Heart left ventricle (tissue), 16 donors: ENCODE measurements at regions not wholly inside any gene's neighbourhood (a gene's known extent, or its start where the extent isn't known, plus 50 kb on each side); places are given as distances from the start of the nearest gene placed in this dataset.

ENCODE experiments used
- ATAC-seq, 4 donors: fragments of 200-7000 bp; cut with Tn5 transposase; one replicate each; pipeline ENCODE4 v1.9.1; 2020 to 2022; ENCODE audit warnings: moderate library complexity in 4 of 4, mild to moderate bottlenecking in 3 of 4, moderate number of reproducible peaks in 1 of 4
- DNase-seq, 5 donors: peaks; one replicate each; pipeline ENCODE4 v3.0.0-alpha.2; 2020
- H3K27ac ChIP-seq, 12 donors: fragments of 200-600 bp; sonication (generic) in 4 of 12; one replicate each; pipeline versions ENCODE4 v1.5.0 to v1.8.0; 2016 to 2022; ENCODE audit warnings: mild to moderate bottlenecking in 2 of 12
- H3K27me3 ChIP-seq, 9 donors: fragments of 200-600 bp; sonication (generic) in 2 of 9; one replicate each; pipeline versions ENCODE4 v1.5.1 to v1.8.0; 2016 to 2022; ENCODE audit warnings: mild to moderate bottlenecking in 3 of 9
- H3K36me3 ChIP-seq, 9 donors: fragments of 200-600 bp; sonication (generic) in 2 of 9; one replicate each; pipeline versions ENCODE4 v1.5.0 to v1.8.0; 2018 to 2022; ENCODE audit warnings: mild to moderate bottlenecking in 2 of 9
- H3K4me1 ChIP-seq, 12 donors: fragments of 200-600 bp; sonication (generic) in 4 of 12; one replicate each; pipeline versions ENCODE4 v1.5.0 to v1.8.0; 2016 to 2022; ENCODE audit warnings: mild to moderate bottlenecking in 3 of 12
- H3K4me3 ChIP-seq, 12 donors: fragments of 200-600 bp; sonication (generic) in 4 of 12; one replicate each; pipeline versions ENCODE4 v1.5.0 to v1.8.0; 2017 to 2022; ENCODE audit warnings: mild to moderate bottlenecking in 9 of 12, moderate library complexity in 4 of 12
- H3K9me3 ChIP-seq, 12 donors: fragments of 200-600 bp; sonication (generic) in 4 of 12; one replicate each; pipeline versions ENCODE4 v1.5.0 to v1.8.0; 2016 to 2022; ENCODE audit warnings: mild to moderate bottlenecking in 1 of 12
- POLR2A ChIP-seq, 2 donors: fragments of 450-650 bp; IDR thresholded peaks; one replicate each; pipeline ENCODE4 v1.6.1; 2017; ENCODE audit warnings: antibody characterized with exemption in 2 of 2, mild to moderate bottlenecking in 2 of 2, moderate library complexity in 2 of 2
- WGBS, 4 donors: extraction: QIAGEN DNeasy Blood & Tissue Kit in 2 of 4; methylation state at CpG; one replicate each; pipeline versions ENCODE4 v1.1.5 to v1.1.7; 2013 to 2018; 5-methylcytosine and 5-hydroxymethylcytosine counted together
- intact Hi-C, 10 donors: fragments of 100-400 bp; cut with DNase I; formaldehyde crosslinking; loops; one replicate each; pipeline versions ENCODE4 v1.11.1 to v1.14.2; 2022
- TF ChIP-seq, protein P1 (sequence below), 12 donors: fragments of 200-600 bp; sonication (generic) in 4 of 12; IDR thresholded peaks; one replicate each; pipeline versions ENCODE4 v1.5.0 to v1.8.0; 2018 to 2022; ENCODE audit warnings: antibody characterized with exemption in 12 of 12, mild to moderate bottlenecking in 5 of 12
- donor health status: ischemic (EF 13 %, LVEDD 7.1; RV severe dilation, severe dysfunction).
- donor health status: healthy with polysubstance abuse.
- donor health status: DM: no; HTN: yes; CAD: no.
- donor health status: DM: no; HTN: no; CAD: no.
- donor health status: ischemic (EF 25% LVEDD 6.9; RV normal size, moderate dysfunction).
- donor health status: ischemic (EF 25% LVEDD 5.7; RV mildly dilated, moderate dysfunction).
- donor health status: healthy.
- donor health status: DM: yes; HTN: yes; CAD: no.
- donor health status: ischemic (EF 35%, LVEDD 5.7; RV mildly dilated, moderate dysfunction).
- donor health status: nonischemic (EF 11% LVEDD 7.7; RV severe dilation, severe dysfunction).
- donor health status: DM: yes; HTN: yes; CAD: no.
- donor health status: PGD.
- donor health status: ischemic (EF 29% LVEDD 5.4; RV normal size, mild dysfunction).
- donor health status: nonischemic (EF 23%, LVEDD 6.1; RV moderate dilation, normal function).

DNA sequence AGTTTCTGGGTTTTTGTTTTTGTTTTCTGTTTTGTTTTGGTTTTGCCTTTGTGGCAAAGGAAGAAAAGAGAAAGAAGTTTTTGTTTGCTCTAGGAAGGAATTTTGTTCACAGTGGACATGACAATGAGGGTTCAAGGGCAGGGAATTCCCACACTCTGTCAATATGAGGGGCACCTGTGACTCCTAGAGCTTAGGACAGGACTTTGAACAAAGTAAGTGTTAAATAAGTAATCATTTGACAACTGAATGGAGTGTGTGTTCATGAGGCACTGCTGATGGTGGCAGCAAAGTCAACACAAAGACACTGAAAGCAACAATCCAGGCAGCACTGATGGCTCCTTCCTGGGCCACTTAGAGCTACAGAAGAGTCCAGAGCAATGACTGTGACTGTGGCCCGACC is 1381.1 kb upstream of the LRRTM3 start:
- no peak overlapping the region for H3K4me3 ChIP-seq
- WGBS, 4 donors, result 69 to 83% (median 77%) methylated on average over 1 of the region's 1 CpG
- ATAC-seq (no peak), DNase-seq (no peak)
- H3K9me3 ChIP-seq, result no peaks in the 10 kb centered on the region
- no peak overlapping the region for H3K27ac ChIP-seq
- TF ChIP-seq, protein P1, sequence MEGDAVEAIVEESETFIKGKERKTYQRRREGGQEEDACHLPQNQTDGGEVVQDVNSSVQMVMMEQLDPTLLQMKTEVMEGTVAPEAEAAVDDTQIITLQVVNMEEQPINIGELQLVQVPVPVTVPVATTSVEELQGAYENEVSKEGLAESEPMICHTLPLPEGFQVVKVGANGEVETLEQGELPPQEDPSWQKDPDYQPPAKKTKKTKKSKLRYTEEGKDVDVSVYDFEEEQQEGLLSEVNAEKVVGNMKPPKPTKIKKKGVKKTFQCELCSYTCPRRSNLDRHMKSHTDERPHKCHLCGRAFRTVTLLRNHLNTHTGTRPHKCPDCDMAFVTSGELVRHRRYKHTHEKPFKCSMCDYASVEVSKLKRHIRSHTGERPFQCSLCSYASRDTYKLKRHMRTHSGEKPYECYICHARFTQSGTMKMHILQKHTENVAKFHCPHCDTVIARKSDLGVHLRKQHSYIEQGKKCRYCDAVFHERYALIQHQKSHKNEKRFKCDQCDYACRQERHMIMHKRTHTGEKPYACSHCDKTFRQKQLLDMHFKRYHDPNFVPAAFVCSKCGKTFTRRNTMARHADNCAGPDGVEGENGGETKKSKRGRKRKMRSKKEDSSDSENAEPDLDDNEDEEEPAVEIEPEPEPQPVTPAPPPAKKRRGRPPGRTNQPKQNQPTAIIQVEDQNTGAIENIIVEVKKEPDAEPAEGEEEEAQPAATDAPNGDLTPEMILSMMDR (IDR thresholded peaks at IDR 0.05), result no peak
- TF ChIP-seq POLR2A (IDR thresholded peaks at IDR 0.05), result no peak
- H3K27me3 ChIP-seq, result no peaks in the 10 kb centered on the region
- no peaks in the 10 kb centered on the region for H3K36me3 ChIP-seq
- intact Hi-C loops, result no loop called here
- H3K4me1 ChIP-seq, result no peaks in the 10 kb centered on the region

DNA sequence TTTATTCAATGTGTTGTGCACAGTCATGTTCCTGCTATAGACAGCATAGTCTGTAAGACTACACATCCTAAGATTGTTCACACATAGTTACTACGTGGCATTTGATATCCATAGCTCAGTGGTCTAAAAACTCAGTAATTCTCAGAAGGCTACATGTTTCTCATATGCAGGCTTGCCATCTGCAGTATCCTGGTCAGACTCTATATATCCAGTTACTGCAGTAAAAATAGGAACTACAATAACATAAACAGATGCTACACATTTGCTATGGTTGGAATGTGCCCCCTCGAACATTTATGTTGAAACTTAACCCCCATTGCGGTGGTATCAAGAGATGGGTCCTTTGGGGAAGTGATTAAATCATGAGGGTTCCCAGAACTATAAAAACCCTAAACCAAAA is 1377.8 kb upstream of the LRRTM3 start:
- Histone ChIP-seq H3K27me3 (no peaks in the 10 kb centered on the region), H3K27ac (no peak overlapping the region), H3K4me1 (no peaks in the 10 kb centered on the region), H3K9me3 (no peaks in the 10 kb centered on the region), H3K36me3 (no peaks in the 10 kb centered on the region), H3K4me3 (no peak overlapping the region)
- TF ChIP-seq, protein P1 (IDR thresholded peaks at IDR 0.05), result no peak
- no peak for TF ChIP-seq POLR2A (IDR thresholded peaks at IDR 0.05)
- intact Hi-C loops, result no loop called here
- WGBS, 4 donors, result 41 to 64% (median 56%) methylated on average over 3 of the region's 3 CpGs
- ATAC-seq, result no peak
- DNase-seq, result no peak

DNA sequence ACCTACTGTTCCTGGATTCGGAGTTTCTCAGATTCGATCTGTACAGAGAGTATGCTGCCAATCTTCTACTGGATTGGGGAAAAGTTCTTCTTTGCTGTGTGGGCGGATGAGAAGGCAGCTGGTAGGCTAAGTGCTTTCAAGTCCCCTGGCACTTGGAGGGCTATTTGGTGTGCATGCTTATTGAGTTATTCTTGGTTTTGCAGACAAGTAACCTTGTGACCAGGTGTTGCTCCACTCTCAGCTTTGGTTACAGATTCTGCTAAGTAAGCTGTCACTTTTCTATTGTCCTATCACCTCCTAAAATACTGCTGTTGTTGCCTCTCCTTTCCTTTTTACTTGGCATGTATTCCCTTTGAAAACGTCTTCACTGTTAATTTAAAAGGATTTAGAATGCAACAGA is 1375.1 kb upstream of the LRRTM3 start:
- Histone ChIP-seq H3K27me3 (no peaks in the 10 kb centered on the region), H3K36me3 (no peaks in the 10 kb centered on the region), H3K4me1 (no peaks in the 10 kb centered on the region), H3K9me3 (no peaks in the 10 kb centered on the region), H3K27ac (no peak overlapping the region), H3K4me3 (no peak overlapping the region)
- intact Hi-C loops, result no loop called here
- ATAC-seq (no peak), DNase-seq (no peak)
- TF ChIP-seq POLR2A (IDR thresholded peaks at IDR 0.05), result no peak
- TF ChIP-seq, protein P1 (IDR thresholded peaks at IDR 0.05), result no peak
- WGBS, 4 donors, result 70 to 85% (median 79%) methylated on average over 4 of the region's 4 CpGs

DNA sequence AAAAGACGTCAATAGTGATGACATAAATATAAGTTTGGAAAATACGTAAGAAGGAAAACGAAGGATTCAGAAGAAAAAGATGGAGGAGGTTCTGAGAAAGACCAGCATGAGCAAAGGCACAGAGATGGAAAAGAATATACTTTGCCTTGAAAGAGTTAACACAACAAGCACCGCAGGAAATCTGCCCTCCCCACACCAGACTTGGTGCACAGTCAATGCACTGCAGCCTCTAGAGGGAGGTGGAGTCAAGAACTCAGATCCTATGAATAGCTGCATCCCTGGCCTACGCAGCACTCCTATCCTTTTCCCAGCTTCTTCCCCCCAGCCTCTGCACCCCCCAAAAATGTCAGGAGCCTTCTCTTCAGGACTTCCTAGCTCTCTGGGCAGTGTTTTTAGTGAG is 1370.6 kb upstream of the LRRTM3 start:
- no peaks in the 10 kb centered on the region for H3K36me3 ChIP-seq
- no peaks in the 10 kb centered on the region for H3K27me3 ChIP-seq
- no peak for TF ChIP-seq POLR2A (IDR thresholded peaks at IDR 0.05)
- TF ChIP-seq, protein P1 (IDR thresholded peaks at IDR 0.05), result no peak
- H3K9me3 ChIP-seq, result no peaks in the 10 kb centered on the region
- H3K4me1 ChIP-seq, result no peaks in the 10 kb centered on the region
- H3K27ac ChIP-seq, result no peak overlapping the region
- DNase-seq (no peak), ATAC-seq (no peak)
- 64 to 70% (median 68%) methylated on average over 5 of the region's 5 CpGs for WGBS, 4 donors
- no peak overlapping the region for H3K4me3 ChIP-seq
- intact Hi-C loops, result no loop called here
